HUES64 (cell line): ENCODE measurements at regions not wholly inside any gene's neighbourhood (a gene's known extent, or its start where the extent isn't known, plus 50 kb on each side); places are given as distances from the start of the nearest gene placed in this dataset.
"Not testable (repeated sequence)": the region's sequence is repeated elsewhere in the genome, so short reads cannot be mapped to it uniquely, and the experiment has no call there.

Experiments
- H3K27ac ChIP-seq: 2 replicates; pipeline ENCODE4 v1.7.0; 2013; ENCODE audit warnings: low read depth, low read length, inconsistent platforms
- H3K27me3 ChIP-seq: 2 replicates; pipeline ENCODE4 v1.6.1; 2013; ENCODE audit warnings: mild to moderate bottlenecking, low read length; ENCODE audit not compliant: insufficient read depth
- H3K36me3 ChIP-seq: 2 replicates; pipeline ENCODE4 v1.6.1; 2013; ENCODE audit warnings: mild to moderate bottlenecking, low read length; ENCODE audit not compliant: insufficient read depth
- H3K4me1 ChIP-seq: 2 replicates; pipeline ENCODE4 v1.6.1; 2013; ENCODE audit warnings: mild to moderate bottlenecking, low read length, moderate library complexity; ENCODE audit not compliant: insufficient read depth
- H3K4me3 ChIP-seq: 2 replicates; pipeline ENCODE4 v1.5.1; 2013; ENCODE audit warnings: mild to moderate bottlenecking, low read length, moderate library complexity
- H3K9ac ChIP-seq: 2 replicates; pipeline ENCODE4 v1.6.1; 2013; ENCODE audit warnings: mild to moderate bottlenecking, low read depth, low read length
- H3K9me3 ChIP-seq: 2 replicates; pipeline ENCODE4 v1.6.1; 2013; ENCODE audit warnings: low read depth, low read length; ENCODE audit not compliant: insufficient read depth
- WGBS: fragments of 150-250, 120-280 bp; methylation state at CpG from one replicate; pipeline ENCODE4 v1.1.7; 2013; ENCODE audit warnings: missing lambda C conversion rate; 5-methylcytosine and 5-hydroxymethylcytosine counted together

DNA sequence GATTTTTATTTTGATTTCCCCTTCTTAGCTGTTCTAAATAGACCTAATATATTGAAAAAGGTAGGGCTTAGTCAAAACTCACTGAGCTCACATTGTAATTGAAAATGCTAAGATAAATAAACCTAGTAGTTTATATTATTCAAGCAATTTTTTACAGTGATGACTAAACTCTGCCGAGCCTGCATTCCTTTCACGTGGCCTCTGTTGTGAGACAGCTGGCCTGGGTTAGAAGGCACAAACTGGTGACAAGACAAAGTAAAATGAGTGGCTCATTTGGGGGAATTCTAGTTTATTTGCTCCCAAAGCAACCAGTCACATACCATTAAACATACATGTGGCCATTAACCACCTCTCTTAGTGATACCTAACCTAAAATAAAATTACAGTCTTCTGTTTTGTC, 169.4 kb upstream of the TEX13C start:
- Histone ChIP-seq H3K4me3 (no peak overlapping the region), H3K27ac (no peak overlapping the region), H3K9me3 (no peaks in the 10 kb centered on the region), H3K9ac (no peak overlapping the region), H3K4me1 (peaks cover 12% of the 10 kb centered on the region; the same call in 1 of the 2 replicates), H3K27me3 (no peaks in the 10 kb centered on the region), H3K36me3 (no peaks in the 10 kb centered on the region)
- 100% methylated on average over 2 of the region's 2 CpGs for WGBS

GRCh38 chrX:125151146-125151545, 168.5 kb upstream of the TEX13C start:
- Histone ChIP-seq H3K9ac (no peak overlapping the region), H3K9me3 (no peaks in the 10 kb centered on the region), H3K36me3 (no peaks in the 10 kb centered on the region), H3K27ac (no peak overlapping the region), H3K4me3 (no peak overlapping the region), H3K27me3 (no peaks in the 10 kb centered on the region), H3K4me1 (peaks cover 12% of the 10 kb centered on the region; the same call in 1 of the 2 replicates)
- WGBS = 91% methylated on average over 3 of the region's 3 CpGs

DNA sequence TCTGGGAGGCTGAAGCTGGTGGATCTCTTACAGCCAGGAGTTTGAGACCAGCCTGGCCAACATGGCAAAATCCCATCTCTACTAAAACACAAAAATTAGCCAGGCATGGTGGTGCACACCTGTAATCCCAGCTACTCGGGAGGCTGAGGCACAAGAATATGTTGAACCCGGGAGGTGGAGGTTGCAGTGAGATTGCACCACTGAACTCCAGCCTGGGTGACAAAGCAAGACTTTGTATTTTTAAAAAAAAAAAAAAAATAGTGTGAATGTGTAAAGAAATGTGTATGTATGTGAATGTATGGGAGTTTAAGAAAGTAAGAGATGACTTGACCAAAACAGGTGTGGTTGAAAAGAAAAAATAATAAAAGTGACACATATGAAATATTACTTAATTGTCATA, 167.7 kb upstream of the TEX13C start:
- 100% methylated on average over 2 of the region's 2 CpGs for WGBS
- H3K36me3 ChIP-seq = no peaks in the 10 kb centered on the region
- no peak overlapping the region for H3K4me3 ChIP-seq
- peaks cover 12% of the 10 kb centered on the region; the same call in 1 of the 2 replicates for H3K4me1 ChIP-seq
- H3K27ac ChIP-seq = no peak overlapping the region
- H3K9ac ChIP-seq = no peak overlapping the region
- H3K9me3 ChIP-seq = no peaks in the 10 kb centered on the region
- H3K27me3 ChIP-seq = no peaks in the 10 kb centered on the region

GRCh38 chrX:125153621-125154020, 166.1 kb upstream of the TEX13C start:
- Histone ChIP-seq H3K4me3 (no peak overlapping the region), H3K27me3 (no peaks in the 10 kb centered on the region), H3K4me1 (peaks cover 12% of the 10 kb centered on the region; the same call in 1 of the 2 replicates), H3K36me3 (no peaks in the 10 kb centered on the region), H3K9me3 (no peaks in the 10 kb centered on the region), H3K27ac (no peak overlapping the region), H3K9ac (no peak overlapping the region)
- no CpG with 5 or more reads among the region's 2 CpGs for WGBS

DNA sequence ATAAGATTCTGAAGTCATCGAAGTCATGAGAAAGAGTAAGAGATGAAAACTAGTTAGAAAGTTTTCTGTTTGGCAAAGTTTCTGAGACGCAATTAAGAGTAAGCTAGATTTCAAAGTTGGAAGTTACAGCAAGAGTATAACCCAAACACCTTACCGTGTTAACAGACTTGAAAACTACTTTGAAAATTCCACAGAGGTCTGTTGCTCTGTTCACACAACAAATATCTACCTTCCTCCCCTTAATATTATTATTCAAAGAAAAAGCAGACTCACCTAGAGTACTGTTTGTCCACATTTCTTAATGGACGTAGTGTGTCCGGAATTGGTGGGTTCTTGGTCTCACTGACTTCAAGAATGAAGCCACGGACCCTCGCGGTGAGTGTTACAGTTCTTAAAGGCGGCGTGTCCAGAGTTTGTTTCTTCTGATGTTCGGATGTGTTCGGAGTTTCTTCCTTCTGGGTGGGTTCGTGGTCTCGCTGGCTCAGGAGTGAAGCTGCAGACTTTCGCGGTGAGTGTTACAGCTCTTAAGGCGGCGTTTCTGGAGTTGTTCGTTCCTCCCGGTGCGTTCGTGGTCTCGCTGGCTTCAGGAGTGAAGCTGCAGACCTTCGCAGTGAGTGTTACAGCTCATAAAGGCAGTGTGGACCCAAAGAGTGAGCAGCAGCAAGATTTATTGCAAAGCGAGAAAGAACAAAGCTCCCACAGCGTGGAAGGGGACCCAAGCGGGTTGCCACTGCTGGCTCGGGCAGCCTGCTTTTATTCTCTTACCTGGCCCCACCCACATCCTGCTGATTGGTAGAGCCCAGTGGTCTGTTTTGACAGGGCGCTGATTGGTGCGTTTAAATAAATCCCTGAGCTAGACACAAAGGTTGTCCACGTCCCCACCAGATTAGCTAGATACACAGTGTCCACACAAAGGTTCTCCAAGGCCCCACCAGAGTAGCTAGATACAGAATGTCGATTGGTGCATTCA, 165.1 kb upstream of the TEX13C start:
- WGBS = 90% methylated on average over 31 of the region's 32 CpGs
- H3K9ac ChIP-seq, H3K27me3 ChIP-seq, H3K27ac ChIP-seq, H3K9me3 ChIP-seq, H3K36me3 ChIP-seq, H3K4me3 ChIP-seq: not testable (repeated sequence)
- peaks cover 12% of the 10 kb centered on the region; the same call in 1 of the 2 replicates for H3K4me1 ChIP-seq

- H3K36me3 ChIP-seq, H3K4me3 ChIP-seq, H3K27me3 ChIP-seq, H3K27ac ChIP-seq, H3K9ac ChIP-seq, H3K9me3 ChIP-seq: not testable (repeated sequence)
- WGBS = 95% methylated on average over 41 of the region's 41 CpGs
- peaks cover 12% of the 10 kb centered on the region; the same call in 1 of the 2 replicates for H3K4me1 ChIP-seq
These were observed 164.2 kb upstream of the TEX13C start for GRCh38 chrX:125155296-125156033.

DNA sequence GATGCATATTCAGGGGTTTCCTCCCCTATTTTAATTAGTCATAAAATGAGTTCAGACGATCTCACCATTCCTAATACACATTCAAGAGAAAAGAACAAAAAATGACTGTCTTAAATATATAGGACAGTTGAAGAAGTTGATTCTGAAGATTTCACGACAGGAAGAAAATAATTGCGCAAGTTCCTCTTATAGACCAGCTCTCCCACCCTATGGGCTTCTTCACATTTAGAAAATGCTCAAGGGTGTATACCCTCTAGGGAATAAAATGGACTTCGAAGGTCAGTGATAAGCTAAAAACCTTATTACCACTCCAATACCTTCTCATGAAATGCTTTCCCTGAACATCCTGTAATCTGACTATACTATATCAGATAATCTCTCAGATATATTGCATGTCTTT, 149.2 kb upstream of the TEX13C start:
- Histone ChIP-seq H3K4me3 (no peak overlapping the region), H3K36me3 (no peaks in the 10 kb centered on the region), H3K4me1 (no peaks in the 10 kb centered on the region), H3K9me3 (no peaks in the 10 kb centered on the region), H3K27ac (no peak overlapping the region), H3K9ac (no peak overlapping the region), H3K27me3 (no peaks in the 10 kb centered on the region)
- 100% methylated on average over 1 of the region's 4 CpGs for WGBS

DNA sequence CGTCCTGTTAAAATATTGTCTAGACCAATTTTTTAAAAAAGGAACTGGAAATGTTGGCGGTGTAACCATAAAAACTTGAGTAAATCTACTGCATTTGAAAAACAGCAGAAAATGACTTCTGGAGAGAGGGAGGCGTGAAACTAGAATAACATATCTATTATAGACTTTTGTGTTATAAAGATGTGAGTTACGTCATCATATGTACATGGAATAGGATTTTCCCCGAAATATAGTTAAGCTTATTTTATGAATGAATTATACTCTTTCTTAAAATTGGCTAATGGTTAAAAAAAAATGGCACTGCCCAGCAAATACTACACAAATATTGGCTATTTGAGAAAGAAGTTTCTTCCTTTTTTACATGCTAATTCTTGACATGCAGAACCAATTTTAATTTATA, 147.1 kb upstream of the TEX13C start:
- H3K9me3 ChIP-seq = no peaks in the 10 kb centered on the region
- no peaks in the 10 kb centered on the region for H3K27me3 ChIP-seq
- H3K4me1 ChIP-seq = peaks cover 9% of the 10 kb centered on the region; the same call in 1 of the 2 replicates
- no peaks in the 10 kb centered on the region for H3K36me3 ChIP-seq
- H3K9ac ChIP-seq = no peak overlapping the region
- H3K4me3 ChIP-seq = no peak overlapping the region
- H3K27ac ChIP-seq = no peak overlapping the region
- 100% methylated on average over 3 of the region's 5 CpGs for WGBS

DNA sequence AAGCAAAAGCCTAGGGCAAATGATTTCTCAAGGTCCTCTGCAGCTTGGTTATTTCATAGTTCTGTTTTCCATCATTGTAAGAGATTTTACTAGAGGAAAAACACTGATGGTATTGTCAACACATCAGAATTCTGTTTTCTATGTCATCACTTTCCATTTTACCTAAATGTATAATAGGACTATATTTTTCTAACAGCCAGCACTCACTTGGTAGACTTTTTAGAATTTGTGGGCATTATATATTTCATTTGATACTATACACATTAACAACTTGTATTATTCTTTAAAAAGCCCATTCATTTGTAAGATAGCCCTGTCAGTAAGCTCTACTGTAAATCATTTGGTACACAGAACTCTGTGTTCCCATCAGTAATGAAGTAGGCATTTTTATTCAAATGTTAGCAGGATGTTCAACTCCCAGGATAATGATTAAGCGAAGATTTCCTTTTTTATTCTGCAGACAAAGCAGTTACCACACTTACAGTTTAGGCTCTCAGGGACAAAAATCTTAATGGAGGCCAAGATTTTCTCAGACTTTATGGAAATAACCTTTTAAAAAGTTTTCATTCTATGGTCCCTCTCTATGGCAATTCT, 143.6 kb upstream of the TEX13C start:
- no peaks in the 10 kb centered on the region for H3K9me3 ChIP-seq
- H3K27me3 ChIP-seq = no peaks in the 10 kb centered on the region
- H3K9ac ChIP-seq = no peak overlapping the region
- H3K4me3 ChIP-seq = no peak overlapping the region
- no peak overlapping the region for H3K27ac ChIP-seq
- peaks cover 9% of the 10 kb centered on the region; the same call in 1 of the 2 replicates for H3K4me1 ChIP-seq
- WGBS = 0% methylated on average over 1 of the region's 1 CpG
- H3K36me3 ChIP-seq = no peaks in the 10 kb centered on the region

- Histone ChIP-seq H3K4me1 (peaks cover 2% of the 10 kb centered on the region; the same call in 1 of the 2 replicates), H3K27ac (no peak overlapping the region), H3K27me3 (no peaks in the 10 kb centered on the region), H3K4me3 (no peak overlapping the region), H3K9ac (no peak overlapping the region), H3K9me3 (no peaks in the 10 kb centered on the region), H3K36me3 (no peaks in the 10 kb centered on the region)
- 91% methylated on average over 4 of the region's 4 CpGs for WGBS
These were observed 125.8 kb upstream of the TEX13C start for GRCh38 chrX:125193921-125194320.

- no peak overlapping the region for H3K4me3 ChIP-seq
- H3K27me3 ChIP-seq = peaks cover 37% of the 10 kb centered on the region
- no peak overlapping the region for H3K9ac ChIP-seq
- peaks cover 11% of the 10 kb centered on the region; the same call in 1 of the 2 replicates for H3K4me1 ChIP-seq
- no peaks in the 10 kb centered on the region for H3K36me3 ChIP-seq
- no peak overlapping the region for H3K27ac ChIP-seq
- WGBS = 75% methylated on average over 1 of the region's 1 CpG
- no peaks in the 10 kb centered on the region for H3K9me3 ChIP-seq
These were observed 121.1 kb upstream of the TEX13C start for GRCh38 chrX:125198546-125198945.
